GM19023 (cell line): ENCODE measurements at regions not wholly inside any gene's neighbourhood (a gene's known extent, or its start where the extent isn't known, plus 50 kb on each side); places are given as distances from the start of the nearest gene placed in this dataset.

ENCODE experiments used
- ATAC-seq: cut with Tn5 transposase; IDR thresholded peaks from one replicate; pipeline ENCODE4 v1.9.1; 2021; ENCODE audit warnings: mild to moderate bottlenecking, moderate library complexity; ENCODE audit not compliant: unreplicated experiment

DNA sequence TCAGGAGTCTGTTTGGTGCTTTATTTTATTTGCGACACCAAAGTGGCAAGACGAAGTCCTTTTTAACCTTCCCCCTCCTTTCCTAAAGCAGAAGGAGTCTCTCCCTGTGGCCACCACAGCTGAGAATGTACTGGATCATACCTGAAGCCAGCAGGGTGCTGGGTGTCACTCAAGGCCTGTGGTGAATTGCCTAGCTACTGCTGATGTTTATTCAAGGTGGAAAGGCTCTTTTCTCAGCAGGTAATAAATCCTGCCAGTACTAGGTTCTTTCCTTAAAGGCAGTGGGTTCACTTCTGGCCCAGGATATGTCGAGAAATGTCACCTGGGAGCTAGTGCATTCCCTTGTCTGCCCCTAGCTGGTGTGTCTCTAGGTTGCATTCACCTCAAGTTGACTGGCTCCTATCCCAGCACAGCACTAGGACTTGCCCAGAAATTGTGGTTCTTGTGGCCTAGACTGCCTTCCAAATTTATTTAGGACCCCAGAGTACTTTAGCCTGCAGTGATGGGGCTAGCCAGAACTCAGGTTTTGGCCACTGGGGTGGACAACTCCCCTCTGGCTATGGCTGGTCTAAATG is 60.8 kb upstream of the FAM3C start:
- no peak for ATAC-seq

DNA sequence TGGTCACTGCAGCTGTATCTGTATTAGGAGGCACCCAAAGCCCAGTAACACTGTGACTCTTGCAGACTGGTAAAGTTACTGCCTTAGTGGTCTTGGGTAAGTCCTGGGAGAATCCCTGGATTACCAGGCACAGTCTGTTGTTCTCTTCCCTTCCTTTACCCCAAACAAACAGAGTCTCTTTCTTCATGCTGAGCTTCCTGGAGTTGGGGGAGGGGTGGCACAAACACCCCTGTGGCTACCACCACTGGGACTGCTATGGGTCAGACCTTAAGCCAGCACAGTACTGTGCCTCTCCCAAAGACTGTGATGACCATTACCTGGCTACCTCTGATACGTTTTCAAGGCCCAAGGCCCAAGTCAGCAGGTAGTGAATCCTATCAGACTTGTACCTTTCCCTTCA is 59.9 kb upstream of the FAM3C start:
- ATAC-seq: no peak

GRCh38 chr7:121452389-121452788 is 56.3 kb upstream of the FAM3C start:
- no peak for ATAC-seq

DNA sequence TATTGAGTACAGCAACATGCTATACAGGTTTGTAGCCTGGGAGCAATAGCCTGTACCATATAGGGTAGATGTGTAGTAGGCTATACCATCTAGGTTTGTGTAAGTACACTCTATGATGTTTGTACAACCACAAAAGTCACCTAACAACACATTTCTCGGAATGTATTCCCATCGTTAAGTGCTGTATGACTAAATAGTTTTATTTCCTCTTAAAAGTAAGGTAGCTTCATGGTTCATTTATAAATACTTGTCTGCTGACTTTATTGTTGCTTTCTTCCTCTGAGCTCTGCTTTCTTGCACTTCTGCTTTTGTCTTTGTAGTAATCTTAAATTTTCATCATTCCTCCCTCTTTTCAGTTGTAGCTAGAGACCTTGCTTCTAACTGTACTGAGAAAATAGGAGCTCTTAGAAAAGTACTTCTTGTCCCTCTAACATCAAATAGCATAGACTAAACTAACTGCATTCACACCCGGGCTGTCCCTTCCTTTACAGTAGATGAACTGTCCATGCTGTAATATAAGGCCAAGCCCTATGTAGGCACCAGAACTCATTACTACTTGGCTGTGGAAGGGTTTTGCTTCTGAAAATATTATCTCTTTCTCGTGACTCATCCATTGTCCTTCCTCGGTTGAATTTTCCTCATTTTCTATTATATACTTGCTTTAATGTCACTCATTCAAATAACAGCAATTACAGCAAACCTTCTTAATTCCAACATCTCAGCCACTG is 55.4 kb upstream of the FAM3C start:
- no peak for ATAC-seq

- ATAC-seq: no peak
Measured at GRCh38 chr7:121450631-121451198, 54.6 kb upstream of the FAM3C start.

GRCh38 chr7:121449735-121450240 is 53.7 kb upstream of the FAM3C start:
- ATAC-seq: no peak

GRCh38 chr7:121449329-121449728 is 53.2 kb upstream of the FAM3C start:
- no peak for ATAC-seq

- no peak for ATAC-seq
Measured at GRCh38 chr7:121448429-121448828, 52.3 kb upstream of the FAM3C start.

DNA sequence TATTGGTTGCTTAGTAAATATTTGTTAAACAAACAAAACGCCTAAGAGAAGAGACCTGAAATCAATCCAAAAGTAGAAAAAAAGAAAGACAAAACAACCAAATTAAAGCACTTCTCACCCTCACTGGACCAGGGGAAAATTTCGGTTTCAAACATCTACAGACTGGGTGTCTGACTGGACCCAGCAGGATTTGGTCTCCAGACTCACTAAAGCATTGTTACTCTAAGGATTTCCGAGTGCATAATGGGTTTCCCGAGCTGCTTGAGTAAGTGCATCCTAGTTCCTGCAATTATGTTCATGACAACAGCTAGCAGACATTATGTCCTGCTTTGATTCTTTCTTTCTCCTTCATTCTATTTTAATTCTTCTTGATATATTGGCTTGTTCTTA is 51.8 kb upstream of the FAM3C start:
- ATAC-seq: no peak

GRCh38 chr7:121447243-121447910 is 51.3 kb upstream of the FAM3C start:
- no peak for ATAC-seq

DNA sequence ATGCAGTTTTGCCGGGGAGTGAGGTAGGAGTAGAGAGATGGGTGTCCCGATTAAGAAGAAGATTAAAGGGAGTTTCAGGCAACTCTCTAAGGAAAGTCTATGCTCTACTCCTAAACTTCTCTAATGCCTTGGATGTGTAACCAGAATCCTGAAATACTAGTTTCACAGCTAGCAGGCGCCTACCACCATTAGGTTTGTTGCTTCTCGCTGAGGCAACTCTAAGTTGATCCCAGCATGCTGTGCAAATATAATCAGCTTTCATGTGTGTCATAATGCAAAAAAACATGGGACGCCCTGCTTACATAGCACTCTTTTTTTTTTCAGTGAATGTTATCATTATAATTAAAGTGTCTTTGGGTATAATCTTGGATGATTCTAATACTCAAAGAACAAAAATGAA is 50.4 kb upstream of the FAM3C start:
- no peak for ATAC-seq
